Stimulated activated CD8-positive, alpha-beta memory T cell treated with anti-CD3 and anti-CD28 coated beads, Interleukin-7, amount 100 ng/mL, for 48 hours (primary cell): ENCODE measurements at regions not wholly inside any gene's neighbourhood (a gene's known extent, or its start where the extent isn't known, plus 50 kb on each side); places are given as distances from the start of the nearest gene placed in this dataset.

Source experiments
- DNase-seq, 2 donors: peaks; one replicate each; pipeline ENCODE4 v3.0.0-alpha.2; 2020; ENCODE audit warnings: low read depth in 1 of 2; ENCODE audit errors: extremely low read depth in 1 of 2

DNA sequence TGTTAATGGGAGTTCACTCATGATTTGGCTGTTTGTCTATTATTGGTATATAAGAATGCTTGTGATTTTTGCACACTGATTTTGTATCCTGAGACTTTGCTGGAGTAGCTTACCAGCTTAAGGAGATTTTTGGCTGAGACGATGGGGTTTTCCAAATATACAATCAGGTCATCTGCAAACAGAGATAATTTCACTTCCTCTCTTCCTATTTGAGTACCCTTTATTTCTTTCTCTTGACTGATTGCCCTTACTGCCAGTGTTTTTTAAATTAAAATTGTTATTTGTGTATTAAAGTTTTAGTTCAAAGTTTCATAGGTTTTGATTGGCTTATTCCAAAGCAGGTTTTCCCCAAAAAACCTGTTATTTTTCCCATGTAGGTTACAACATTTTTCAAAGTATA lies 390.5 kb upstream of the RBMS3 start:
- no peak for DNase-seq

DNA sequence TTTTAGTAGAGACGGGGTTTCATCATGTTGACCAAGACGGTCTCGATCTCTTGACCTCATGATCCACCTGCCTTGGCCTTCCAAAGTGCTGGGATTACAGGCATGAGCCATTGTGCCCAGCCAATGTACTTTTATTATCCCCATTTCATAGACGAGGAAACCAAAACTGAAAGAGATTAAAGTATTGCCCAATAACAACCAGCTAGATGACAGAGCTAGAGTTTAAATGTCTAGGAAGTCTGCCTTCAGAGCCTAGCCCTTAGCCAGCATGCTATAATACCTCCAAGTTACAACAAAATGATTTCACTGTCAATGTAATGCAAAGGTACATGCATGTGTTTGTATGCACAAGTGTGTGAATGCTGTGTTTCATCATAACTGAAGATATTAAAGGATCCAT lies 389.4 kb upstream of the RBMS3 start:
- no peak for DNase-seq

DNA sequence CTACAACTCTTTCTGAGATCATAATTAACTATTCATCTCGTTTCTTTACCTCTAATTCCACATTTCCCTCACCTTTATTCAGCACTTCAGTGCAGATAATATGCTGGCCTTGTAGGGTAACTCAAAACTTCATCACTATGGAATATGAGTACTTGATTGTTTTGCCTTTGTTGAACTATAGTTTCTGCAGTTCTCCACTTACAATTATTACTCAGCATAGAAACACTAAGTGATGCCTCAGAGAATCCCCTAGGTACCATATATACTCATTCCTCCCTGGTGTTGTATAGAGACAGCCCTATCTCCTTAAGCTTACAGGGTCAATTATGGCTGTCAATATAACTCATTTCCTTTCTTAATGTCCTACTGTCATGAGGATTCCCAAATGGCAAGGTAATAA lies 380.6 kb upstream of the RBMS3 start:
- DNase-seq, result no peak

DNA sequence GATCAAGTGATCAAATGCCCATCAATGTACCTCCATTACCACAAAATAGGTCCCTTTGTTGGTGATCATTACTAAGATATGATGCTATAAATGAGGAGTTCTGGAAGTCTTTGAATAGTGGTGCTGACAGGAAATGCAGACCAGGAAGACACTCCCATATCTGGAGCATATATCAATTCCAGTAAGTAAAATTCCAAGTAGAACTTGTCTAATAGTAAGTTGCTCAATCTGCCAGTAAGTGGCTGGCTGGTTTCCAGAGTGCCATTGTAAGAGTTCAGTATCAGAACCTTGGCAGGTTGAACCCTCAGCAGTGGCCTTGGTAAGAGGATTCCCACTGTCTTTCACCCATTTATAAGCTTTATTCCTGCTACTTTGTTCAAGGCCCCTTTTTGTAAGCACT lies 379.9 kb upstream of the RBMS3 start:
- no peak for DNase-seq

DNA sequence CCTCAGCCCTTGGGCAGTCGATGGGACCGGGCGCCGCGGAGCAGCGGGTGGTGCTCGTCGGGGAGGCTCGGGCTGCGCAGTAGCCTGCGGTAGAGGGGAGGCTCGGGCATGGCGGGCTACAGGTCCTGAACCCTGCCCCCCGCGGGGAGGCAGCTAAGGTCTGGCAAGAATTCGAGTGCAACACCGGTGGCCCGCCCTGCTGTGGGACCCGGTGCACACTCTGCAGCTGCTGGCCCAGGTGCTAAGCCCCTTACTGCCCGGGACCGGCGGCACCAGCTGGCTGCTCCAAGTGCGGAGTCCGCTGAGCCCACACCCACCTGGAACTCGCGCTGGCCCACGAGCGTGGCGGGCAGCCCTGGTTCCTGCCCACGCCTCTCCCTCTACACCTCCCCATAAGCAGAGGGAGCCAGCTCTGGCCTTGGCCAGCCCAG lies 377.7 kb upstream of the RBMS3 start:
- no peak for DNase-seq

DNA sequence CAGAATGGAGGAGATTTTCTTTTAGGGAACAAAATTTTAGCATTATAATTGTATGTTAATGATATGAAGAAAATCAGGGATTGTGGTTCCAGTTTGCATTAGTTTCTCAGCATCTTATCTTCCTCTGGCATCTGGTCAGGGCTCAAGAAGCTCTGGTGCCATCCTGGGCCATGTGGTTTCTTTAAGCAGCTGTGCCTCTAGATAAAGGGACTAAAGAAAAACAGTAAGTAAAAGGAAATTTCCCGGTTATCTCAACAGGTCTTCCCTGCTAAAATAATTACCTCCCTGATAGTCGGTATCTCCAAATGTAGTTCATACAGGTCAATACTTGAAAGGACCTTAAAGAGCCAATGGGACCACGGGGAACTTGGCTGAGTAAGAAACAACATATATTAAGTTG lies 375.1 kb upstream of the RBMS3 start:
- no peak for DNase-seq

DNA sequence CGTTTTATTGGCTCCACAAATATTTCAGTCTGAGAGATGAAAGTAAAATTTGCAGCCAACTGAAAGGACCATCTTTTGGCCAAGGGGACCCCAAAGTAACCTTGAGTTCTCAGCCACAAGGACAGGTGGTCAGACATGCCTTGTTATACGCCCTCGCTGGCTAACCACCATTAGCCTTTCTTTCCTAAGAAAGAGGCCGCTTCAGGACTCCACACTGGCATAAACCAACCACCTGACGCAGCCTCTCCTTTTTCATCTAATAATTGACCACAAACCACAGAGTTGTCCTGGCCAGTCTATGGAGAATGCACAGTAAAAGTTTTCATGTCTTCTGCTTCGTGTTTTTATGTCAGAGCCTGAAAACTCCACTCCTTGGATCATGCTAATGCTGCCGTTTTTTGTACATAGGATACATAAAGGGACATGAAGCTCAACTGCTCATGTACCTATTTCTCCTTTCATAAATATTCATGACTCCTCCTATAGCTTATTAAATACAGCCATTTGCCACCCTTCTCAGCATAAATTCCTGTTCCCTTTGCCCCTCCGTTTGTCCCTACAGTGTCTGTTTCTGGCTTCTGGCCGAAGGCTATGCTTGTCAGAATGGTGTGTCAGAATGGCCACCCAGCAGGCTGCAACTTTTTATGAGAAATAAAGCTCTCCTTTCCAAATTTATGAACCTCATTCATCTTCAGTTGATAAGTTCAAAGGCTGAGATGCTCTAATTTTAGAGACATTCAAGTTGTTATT lies 374.1 kb upstream of the RBMS3 start:
- DNase-seq, result no peak

DNA sequence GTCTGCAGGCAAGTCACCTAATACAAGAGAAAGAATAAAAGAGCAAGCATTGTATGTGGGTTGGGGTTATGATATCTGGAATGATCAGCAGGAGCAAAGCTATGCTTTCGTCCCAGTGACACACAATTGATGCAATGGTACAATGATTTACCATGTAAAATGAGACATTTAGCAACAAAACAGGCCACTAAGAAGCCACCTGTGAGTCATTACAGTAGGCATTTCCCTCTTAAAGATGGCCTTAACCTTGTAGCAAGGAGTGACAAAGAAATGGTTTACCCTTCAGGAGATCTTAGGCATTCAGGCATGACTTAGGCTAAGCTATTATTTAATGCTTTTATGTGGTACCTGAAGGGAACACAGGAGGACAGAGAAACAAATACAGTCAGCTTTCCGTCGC lies 373.3 kb upstream of the RBMS3 start:
- no peak for DNase-seq

DNA sequence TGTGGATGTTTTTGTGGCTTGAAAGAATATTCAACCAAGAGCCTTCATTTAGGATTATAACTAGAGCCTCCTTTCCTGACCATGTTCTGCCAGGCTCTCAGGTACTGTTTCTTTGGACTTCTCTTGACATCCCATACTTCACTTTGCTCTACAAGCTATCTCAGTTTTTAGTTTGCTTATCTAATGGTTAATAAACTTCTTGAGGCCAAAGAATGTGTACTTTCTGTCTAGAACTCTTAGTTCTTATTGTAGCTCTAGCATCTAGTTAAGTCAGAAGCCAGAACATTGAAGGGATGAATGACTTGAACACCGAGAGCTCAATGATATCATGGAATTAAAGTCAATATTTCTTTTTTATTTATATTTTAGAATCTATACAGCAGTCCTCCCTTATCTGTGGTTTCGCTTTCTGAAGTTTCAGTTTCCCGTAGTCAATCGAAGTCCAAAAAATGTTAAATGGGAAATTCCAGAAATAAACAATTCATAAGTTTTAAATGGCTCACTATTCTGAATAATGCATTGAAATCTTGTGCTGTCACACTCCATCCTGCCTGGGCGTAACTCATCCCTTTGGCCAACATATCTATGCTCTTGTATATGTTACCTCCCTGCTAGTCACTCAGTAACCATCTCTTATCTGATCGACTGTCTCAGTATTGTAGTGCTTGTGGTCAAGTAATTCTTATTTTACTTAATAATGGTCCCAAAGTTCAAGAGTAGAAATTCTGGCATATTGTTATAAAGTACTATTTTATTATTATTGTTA lies 368.6 kb upstream of the RBMS3 start:
- DNase-seq, result no peak

DNA sequence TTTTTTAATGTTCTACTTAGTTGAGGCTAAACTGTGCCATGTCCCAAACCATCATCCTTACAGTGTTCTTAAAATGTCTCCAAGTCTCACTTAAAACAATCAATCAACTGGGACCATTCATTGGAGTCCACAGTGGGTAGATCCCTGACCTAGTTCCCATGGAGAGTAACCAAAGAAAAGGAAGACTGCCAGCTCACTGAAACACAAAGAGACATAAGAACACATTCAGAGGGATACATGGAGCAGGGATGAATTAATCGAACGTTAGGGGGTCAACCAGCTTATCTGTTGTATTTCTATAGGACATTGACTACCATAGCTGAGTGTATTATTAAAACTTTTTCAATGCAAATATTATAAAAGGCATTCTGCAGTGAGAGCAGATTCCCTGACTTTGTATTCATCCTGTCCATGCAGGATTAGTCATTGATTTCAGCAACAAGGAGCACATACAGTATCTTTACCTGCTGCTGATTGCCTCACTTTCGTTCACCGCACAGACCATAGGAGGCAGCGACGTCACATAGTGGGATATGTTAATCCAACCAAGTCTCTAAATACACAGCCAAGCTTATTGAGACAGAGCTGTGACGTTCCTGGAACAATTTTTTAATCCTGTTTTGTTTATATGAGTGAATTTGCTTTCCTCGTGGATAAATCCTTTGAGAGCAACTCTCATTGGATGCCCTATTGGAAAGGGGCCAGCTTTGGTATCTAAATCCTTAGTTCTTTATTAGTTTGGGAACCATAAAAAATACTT lies 364.9 kb upstream of the RBMS3 start:
- no peak for DNase-seq

DNA sequence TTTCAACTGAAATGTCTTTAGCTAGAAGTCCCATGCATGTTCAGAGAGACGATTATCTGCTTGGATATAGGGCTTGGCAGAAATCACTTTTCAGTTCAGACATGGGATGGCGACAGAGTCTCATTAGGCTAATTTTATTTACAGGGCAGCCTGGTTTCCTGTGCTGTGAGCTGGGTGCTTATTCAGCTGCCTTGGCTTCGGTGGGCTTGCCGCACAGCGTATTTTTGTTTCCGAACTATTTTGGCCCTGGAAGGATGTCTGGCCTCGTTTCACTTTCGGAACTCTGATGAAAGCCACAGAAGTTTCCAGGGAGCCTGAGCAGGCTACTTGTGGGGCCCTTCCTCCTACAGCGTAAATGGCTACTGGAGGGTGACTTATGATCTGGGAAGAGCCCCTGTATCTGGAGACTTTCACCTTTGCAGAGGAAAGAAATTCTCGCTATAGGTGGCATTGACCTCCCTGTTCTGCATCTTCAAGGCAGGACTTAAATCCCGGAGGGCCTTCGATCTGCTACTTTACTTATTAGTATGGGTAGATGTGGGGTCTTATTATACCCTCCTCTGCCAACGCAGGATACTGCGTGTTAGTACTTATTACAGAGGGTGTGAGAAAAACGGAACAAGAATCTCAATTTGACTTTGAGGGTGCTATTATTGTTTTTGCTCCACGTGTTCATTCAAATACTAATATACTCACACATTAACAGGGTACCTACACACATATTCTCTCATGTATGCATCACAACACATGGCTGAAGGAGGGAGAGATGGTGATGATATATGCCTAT lies 364.0 kb upstream of the RBMS3 start:
- peak; percentile 5 to 18 for DNase-seq

DNA sequence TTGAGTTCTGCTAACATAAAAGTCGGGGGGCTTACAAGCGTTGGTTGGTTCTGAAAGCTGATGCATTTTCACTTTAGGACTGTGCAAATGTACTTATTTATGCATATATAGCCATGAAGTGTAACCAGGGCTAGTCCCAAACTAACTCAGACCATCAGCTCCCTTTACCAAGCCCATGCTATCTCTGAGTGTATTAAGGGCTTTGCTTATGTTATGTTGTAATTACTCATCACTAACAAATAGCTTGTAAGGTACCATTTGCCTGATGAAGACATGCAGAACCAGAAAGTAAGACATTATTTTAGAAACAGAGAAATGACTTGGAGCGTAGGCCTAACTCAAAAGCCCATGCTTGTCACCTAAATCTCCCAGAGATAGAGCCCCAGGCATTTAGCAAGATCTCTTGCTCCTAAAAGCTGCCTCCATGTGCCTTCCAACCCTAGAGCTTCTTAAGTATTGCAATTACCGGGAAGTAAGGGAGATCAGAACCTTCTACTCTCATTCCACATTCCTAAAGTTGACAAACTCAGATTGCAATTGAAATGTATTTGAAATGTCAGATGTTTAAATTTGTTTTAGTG lies 362.9 kb upstream of the RBMS3 start:
- no peak for DNase-seq

DNA sequence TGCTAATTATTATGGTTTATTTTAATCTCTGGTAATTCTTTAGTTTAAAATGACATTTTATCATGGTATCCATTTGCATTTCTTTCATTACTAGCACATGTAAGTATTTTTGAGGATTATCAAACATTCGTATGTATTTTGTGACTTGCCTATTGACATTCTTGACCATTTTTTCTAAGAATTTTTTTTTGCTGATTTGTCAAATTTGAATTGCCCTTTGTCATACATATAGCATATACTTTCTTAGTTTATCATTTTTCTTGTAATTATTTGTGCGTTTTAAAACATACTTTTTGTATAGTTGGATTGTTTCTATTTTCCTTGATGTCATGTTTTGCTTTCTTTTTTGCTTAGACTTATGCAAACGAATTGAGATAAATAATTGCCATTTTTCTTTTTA lies 358.5 kb upstream of the RBMS3 start:
- DNase-seq, result no peak

DNA sequence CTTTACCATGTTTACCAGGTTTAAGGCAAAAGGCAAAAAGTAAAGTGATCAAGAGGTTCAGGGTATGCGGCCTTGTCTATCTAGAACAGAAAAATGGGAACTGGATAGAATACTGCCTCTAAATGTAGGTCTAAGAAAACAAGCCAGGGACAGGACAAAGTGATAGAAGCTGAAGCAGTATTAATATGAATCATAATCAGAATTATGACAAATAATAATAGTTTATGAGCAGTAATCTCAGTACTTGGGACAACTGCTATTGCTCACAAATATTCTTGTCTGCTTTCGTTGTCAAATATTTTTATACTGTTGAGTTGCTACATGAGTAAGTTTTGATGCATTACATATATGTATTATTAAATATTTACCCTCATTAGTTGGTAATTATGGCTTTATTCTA lies 356.9 kb upstream of the RBMS3 start:
- DNase-seq, result no peak

DNA sequence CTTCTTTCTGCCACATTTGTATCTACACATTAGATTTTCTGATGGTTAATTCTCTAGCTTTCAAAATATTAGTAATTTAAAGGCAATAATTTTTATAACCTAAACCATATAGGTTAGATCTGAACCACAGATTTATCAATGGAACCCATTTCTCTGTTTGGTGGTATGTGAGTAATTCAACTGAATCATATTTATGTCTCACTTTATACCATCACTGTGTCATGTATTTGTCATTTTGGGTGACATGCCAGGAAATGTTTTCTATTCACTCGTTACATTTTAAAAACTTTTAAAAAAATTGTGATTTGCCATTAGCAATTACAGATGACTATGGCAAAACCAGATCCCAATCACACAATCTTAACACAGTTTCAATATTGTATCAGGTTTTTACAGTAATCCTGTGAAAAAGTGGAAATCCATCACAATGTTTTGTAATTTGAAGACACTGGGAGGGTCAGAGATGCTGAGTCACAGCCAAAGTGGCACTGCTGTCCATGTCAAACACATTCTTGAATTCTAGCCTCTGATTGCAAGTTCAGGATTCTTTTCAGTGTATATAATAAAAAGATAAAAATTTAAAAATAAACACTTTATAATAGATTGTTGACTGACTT lies 356.0 kb upstream of the RBMS3 start:
- DNase-seq, result no peak

DNA sequence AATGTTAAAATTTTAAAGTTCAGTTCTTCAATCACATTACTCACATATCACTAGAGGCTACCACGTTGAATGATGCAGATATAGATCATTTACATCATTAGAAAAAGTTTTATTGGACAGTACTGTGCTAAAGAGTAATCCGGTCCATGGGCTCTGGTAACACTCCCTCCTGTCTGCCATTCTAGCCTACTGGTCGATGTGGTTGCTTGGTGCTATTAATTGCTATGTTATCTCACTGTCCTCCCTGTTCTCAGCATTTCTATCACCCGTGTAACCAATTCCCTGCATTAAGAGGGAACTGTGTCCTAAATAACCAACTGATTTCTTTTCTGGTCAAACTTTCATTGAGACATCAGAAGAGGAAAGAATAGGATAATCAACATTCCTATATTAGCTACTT lies 347.5 kb upstream of the RBMS3 start:
- no peak for DNase-seq

DNA sequence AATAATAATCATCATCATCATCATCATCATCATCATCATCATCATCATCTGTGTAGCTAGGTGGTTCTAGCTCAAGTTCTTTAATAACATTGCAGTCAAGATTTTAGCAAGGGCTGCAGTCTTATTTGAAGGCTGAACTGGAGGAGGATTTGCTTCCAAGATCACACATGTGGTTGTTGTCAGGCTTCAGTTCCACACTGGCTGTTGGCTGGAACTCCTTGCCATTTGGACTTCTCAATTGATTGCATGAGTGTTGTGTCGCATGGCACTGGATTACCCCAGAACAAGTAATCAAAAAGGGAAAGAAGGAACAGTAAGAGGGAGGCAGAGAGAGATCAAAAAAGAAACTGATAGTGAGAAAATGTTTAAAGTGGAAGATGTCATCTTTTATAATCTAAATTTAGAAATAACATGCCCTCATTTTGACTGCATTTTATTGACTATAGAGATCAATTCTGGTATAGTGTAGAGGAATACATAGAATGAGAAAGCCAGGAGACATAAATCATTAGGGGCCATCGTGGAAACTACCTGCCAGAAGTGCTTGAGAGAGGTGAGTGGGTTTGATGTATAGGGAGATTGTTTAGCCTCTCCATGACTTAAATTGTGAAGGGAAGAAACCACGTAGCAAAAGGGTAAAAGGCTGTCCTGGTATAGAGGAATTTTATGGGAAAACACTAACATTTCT lies 346.6 kb upstream of the RBMS3 start:
- DNase-seq, result no peak

DNA sequence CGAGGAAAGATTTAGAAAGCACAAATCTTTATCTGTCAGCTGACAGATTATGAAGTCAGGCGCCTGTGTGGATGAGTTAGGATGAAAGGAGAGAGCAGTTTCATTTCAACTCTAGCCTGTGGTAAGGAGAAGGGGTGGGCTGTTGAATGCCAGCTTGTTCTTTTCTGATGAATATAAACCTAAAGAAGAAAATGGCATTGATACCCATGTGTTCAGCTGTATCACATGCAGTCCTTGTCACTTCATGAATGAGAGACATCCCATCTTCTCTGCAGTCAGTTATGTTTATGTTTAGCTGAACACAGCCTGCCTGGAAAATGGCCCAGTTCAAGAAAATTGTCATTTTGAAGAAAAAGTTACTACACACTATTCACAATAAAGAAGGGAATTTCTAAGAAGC lies 345.7 kb upstream of the RBMS3 start:
- no peak for DNase-seq

DNA sequence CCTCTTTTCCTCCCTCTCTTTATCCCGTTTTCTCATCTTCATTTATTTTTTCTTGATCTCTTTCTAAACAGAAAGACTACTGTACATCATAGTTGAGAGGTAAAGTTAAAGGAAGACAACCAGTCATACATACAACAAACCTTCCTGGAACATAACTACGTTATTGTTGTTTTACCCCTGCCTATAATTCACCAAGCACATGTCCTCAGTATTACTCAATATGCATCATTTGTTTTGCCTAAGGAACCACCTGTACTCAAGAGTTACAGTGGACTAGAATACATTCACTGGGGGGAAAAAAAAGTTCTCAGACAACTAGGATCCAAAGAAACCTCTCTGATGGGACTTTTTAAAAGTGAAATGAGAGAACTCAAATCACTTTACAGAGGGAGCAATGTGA lies 344.7 kb upstream of the RBMS3 start:
- DNase-seq, result no peak

DNA sequence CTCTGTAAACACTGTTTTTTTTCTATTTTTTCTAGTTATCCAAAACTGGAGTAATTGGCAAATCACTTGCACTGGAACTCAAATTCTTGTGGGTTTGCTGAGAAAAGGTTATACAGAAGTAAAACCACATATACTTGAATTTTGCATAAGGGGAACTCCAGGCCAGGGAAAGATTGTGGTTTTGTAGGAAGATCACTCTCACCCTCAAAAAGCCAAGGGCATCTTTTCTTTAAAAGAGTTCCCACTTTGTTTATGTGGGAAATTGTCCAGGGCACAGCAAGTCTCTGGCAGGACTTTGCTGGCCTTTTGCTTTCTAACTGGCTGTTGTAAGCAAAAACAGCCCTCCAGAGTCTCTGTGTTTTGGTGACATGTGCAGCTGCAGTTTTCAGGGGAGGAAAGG lies 340.3 kb upstream of the RBMS3 start:
- no peak for DNase-seq
